HG03175 (cell line): ENCODE measurements at regions not wholly inside any gene's neighbourhood (a gene's known extent, or its start where the extent isn't known, plus 50 kb on each side); places are given as distances from the start of the nearest gene placed in this dataset.
A peak's percentile ranks its signal among the peaks of the same experiment; 100 is the strongest.

ENCODE experiments used
- ATAC-seq: cut with Tn5 transposase; IDR thresholded peaks from one replicate; pipeline ENCODE4 v1.9.1; 2021; ENCODE audit warnings: mild to moderate bottlenecking, moderate library complexity; ENCODE audit not compliant: unreplicated experiment

- ATAC-seq: no peak
These were observed 52.6 kb upstream of the KATNAL1 start for GRCh38 chr13:30359991-30360390.

GRCh38 chr13:30360586-30360985 lies 53.2 kb upstream of the KATNAL1 start:
- ATAC-seq: no peak

- ATAC-seq: no peak
These were observed 54.8 kb upstream of the KATNAL1 start for GRCh38 chr13:30362005-30362788.

- no peak for ATAC-seq
These were observed 55.5 kb upstream of the KATNAL1 start for GRCh38 chr13:30362869-30363268.

GRCh38 chr13:30363725-30364124 lies 56.4 kb upstream of the KATNAL1 start:
- ATAC-seq: no peak

GRCh38 chr13:30364133-30364532 lies 56.8 kb upstream of the KATNAL1 start:
- ATAC-seq: no peak

- ATAC-seq: no peak
These were observed 57.4 kb upstream of the UBE2L5 start for GRCh38 chr13:30364876-30365275.

- ATAC-seq: no peak
These were observed 56.2 kb upstream of the UBE2L5 start for GRCh38 chr13:30366088-30366487.

GRCh38 chr13:30367296-30367695 lies 55.0 kb upstream of the UBE2L5 start:
- no peak for ATAC-seq

GRCh38 chr13:30370146-30370545 lies 52.1 kb upstream of the UBE2L5 start:
- ATAC-seq: no peak

GRCh38 chr13:30370916-30371521 lies 51.3 kb upstream of the UBE2L5 start:
- ATAC-seq: no peak

GRCh38 chr13:30371649-30372265 lies 50.5 kb upstream of the UBE2L5 start:
- peak; percentile 72 for ATAC-seq
